ENCODE measurements at regions not wholly inside any gene's neighbourhood (a gene's known extent, or its start where the extent isn't known, plus 50 kb on each side); places are given as distances from the start of the nearest gene placed in this dataset.

- POLR2A ChIA-PET: no interaction called here
- Histone ChIP-seq H3K27me3 (ENCODE audit: insufficient read depth, low read length) (no peaks in the 10 kb centered on the region), H2AFZ (ENCODE audit: low read depth, low read length, poor library complexity, severe bottlenecking) (no peak overlapping the region), H3K9me2 (ENCODE audit: insufficient read depth) (no peaks in the 10 kb centered on the region), H3K9ac (ENCODE audit: low read length) (no peak overlapping the region), H3K79me2 (ENCODE audit: insufficient read depth, low read length) (no peaks in the 10 kb centered on the region), H3K4me2 (ENCODE audit: low read length) (no peak overlapping the region), H3K36me3 (ENCODE audit: control insufficient read depth in 1 of 2, insufficient read depth in 2 of 2, low read length in 2 of 2) (no peaks in the 10 kb centered on the region), H3K4me1 (ENCODE audit: control insufficient read depth in 1 of 2, insufficient read depth in 2 of 2, low read length in 2 of 2) (no peaks in the 10 kb centered on the region), H3K9me3 (ENCODE audit: control insufficient read depth in 1 of 2, insufficient read depth in 1 of 2, low read depth in 1 of 2, low read length in 2 of 2) (peaks cover 0 to 7% of the 10 kb centered on the region in 2 experiments; a peak in 1 of 4 replicates), H4K20me1 (ENCODE audit: insufficient read depth) (no peaks in the 10 kb centered on the region), H3K27ac (ENCODE audit: low read depth, low read length) (no peak overlapping the region), H3K4me3 (replicated peaks in 1 of 2; ENCODE audit: low read depth in 1 of 2, low read length in 2 of 2) (no peak overlapping the region)
- intact Hi-C loops (cut with micrococcal nuclease): no loop called here
- DNase-seq (ENCODE audit: low read depth, low spot score) (no peak), ATAC-seq (no peak)
- BruUV-seq (replicated peaks): no TSS peak
- RAD21 ChIA-PET (ENCODE audit: low non-redundant PET in 1 of 2, low total read pairs in 2 of 2, uncharacterized antibody in 2 of 2, unreplicated experiment in 2 of 2): no interaction called here
- CTCF ChIA-PET: no interaction called here
- TF ChIP-seq TCF7L2 (IDR thresholded peaks at IDR 0.05; ENCODE audit: borderline replicate concordance, extremely low read depth, insufficient read depth, insufficient read length) (no peak), REST (IDR thresholded peaks at IDR 0.05; ENCODE audit: low read depth) (no peak), ZNF274 (IDR thresholded peaks at IDR 0.05; ENCODE audit: low read depth, low read length) (no peak), SIN3A (IDR thresholded peaks at IDR 0.05; ENCODE audit: low read depth) (no peak), CEBPB (IDR thresholded peaks at IDR 0.05; ENCODE audit: low read depth) (no peak)
These were observed 173.0 kb upstream of the RORA start for GRCh38 chr15:61401903-61402698.
